ENCODE measurements at regions not wholly inside any gene's neighbourhood (a gene's known extent, or its start where the extent isn't known, plus 50 kb on each side); places are given as distances from the start of the nearest gene placed in this dataset.

DNA sequence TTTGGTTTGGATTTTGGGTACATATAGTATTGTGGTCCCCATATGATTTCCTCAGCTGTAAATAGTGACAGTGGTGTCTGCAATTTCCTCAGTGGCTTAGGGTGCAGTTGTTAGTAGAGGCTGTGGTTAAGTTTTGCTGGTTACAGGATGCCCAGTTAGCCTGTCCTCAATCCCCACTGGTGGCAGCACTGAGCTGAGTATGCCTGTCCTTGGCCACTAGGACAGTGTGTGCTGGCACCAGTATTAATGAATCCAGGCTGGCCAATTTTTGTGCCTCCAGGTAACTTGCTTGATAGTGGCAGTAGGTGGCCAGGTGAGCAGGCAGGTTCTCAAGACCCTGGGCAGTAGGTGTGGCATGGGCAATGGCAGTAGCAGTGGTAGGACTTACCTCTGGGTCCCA lies 973.1 kb downstream of the TMEM182 start:
- TF ChIP-seq, protein P1, sequence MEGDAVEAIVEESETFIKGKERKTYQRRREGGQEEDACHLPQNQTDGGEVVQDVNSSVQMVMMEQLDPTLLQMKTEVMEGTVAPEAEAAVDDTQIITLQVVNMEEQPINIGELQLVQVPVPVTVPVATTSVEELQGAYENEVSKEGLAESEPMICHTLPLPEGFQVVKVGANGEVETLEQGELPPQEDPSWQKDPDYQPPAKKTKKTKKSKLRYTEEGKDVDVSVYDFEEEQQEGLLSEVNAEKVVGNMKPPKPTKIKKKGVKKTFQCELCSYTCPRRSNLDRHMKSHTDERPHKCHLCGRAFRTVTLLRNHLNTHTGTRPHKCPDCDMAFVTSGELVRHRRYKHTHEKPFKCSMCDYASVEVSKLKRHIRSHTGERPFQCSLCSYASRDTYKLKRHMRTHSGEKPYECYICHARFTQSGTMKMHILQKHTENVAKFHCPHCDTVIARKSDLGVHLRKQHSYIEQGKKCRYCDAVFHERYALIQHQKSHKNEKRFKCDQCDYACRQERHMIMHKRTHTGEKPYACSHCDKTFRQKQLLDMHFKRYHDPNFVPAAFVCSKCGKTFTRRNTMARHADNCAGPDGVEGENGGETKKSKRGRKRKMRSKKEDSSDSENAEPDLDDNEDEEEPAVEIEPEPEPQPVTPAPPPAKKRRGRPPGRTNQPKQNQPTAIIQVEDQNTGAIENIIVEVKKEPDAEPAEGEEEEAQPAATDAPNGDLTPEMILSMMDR (IDR thresholded peaks at IDR 0.05), result no peak
- no peak for TF ChIP-seq POLR2A (IDR thresholded peaks at IDR 0.05)
